Heart right ventricle (tissue), 16 donors: ENCODE measurements at regions not wholly inside any gene's neighbourhood (a gene's known extent, or its start where the extent isn't known, plus 50 kb on each side); places are given as distances from the start of the nearest gene placed in this dataset.

Experiments
- ATAC-seq, 8 donors: fragments of 200-7000 bp; cut with Tn5 transposase; one replicate each; pipeline ENCODE4 v1.9.1; 2020; ENCODE audit warnings: mild to moderate bottlenecking in 8 of 8, moderate library complexity in 8 of 8, moderate number of reproducible peaks in 1 of 8
- DNase-seq, 2 donors: peaks; one replicate each; pipeline ENCODE4 v3.0.0-alpha.2; 2020
- H3K27ac ChIP-seq, 10 donors: fragments of 200-600 bp; sonication (generic) in 2 of 10; one replicate each; pipeline versions ENCODE4 v1.5.0 to v1.8.0; 2020 to 2022; ENCODE audit warnings: mild to moderate bottlenecking in 3 of 10
- H3K27me3 ChIP-seq, 7 donors: fragments of 200-600 bp; one replicate each; pipeline ENCODE4 v1.8.0; 2021 to 2022; ENCODE audit warnings: mild to moderate bottlenecking in 2 of 7
- H3K36me3 ChIP-seq, 9 donors: fragments of 200-600 bp; sonication (generic) in 1 of 9; one replicate each; pipeline versions ENCODE4 v1.5.0 to v1.8.0; 2020 to 2022; ENCODE audit warnings: mild to moderate bottlenecking in 2 of 9
- H3K4me1 ChIP-seq, 9 donors: fragments of 200-600 bp; sonication (generic) in 1 of 9; one replicate each; pipeline versions ENCODE4 v1.5.0 to v1.8.0; 2020 to 2022; ENCODE audit warnings: mild to moderate bottlenecking in 4 of 9
- H3K4me3 ChIP-seq, 10 donors: fragments of 200-600 bp; sonication (generic) in 2 of 10; one replicate each; pipeline versions ENCODE4 v1.5.0 to v1.8.0; 2020 to 2022; ENCODE audit warnings: mild to moderate bottlenecking in 7 of 10, moderate library complexity in 2 of 10
- H3K9me3 ChIP-seq, 11 donors: fragments of 200-600 bp in 10 of 11; sonication (generic) in 2 of 11; one replicate each; pipeline versions ENCODE4 v1.5.0 to v1.8.0; 2013 to 2022; ENCODE audit warnings: mild to moderate bottlenecking in 2 of 11, control low read depth in 1 of 11, moderate library complexity in 1 of 11
- WGBS, 2 donors: extraction: QIAGEN DNeasy Blood & Tissue Kit; methylation state at CpG; one replicate each; pipeline ENCODE4 v1.1.7; 2013; ENCODE audit warnings: inconsistent platforms in 1 of 2; 5-methylcytosine and 5-hydroxymethylcytosine counted together
- intact Hi-C, 10 donors: fragments of 100-400 bp; cut with DNase I; formaldehyde crosslinking; loops; one replicate each; pipeline versions ENCODE4 v1.11.1 to v1.14.2; 2022
- TF ChIP-seq, protein P1 (sequence below), 9 donors: fragments of 200-600 bp; sonication (generic) in 2 of 9; IDR thresholded peaks; one replicate each; pipeline versions ENCODE4 v1.5.0 to v1.8.0; 2021 to 2022; ENCODE audit warnings: antibody characterized with exemption in 9 of 9, mild to moderate bottlenecking in 5 of 9, moderate library complexity in 1 of 9
- donor health status: Arrhythmogenic right ventricular cardiomyopathy.
- donor health status: ischemic (EF 13 %, LVEDD 7.1; RV severe dilation, severe dysfunction).
- donor health status: healthy with polysubstance abuse.
- donor health status: DM: no; HTN: yes; CAD: no.
- donor health status: DM: no; HTN: no; CAD: no.
- donor health status: ischemic (EF 25% LVEDD 6.9; RV normal size, moderate dysfunction).
- donor health status: ischemic (EF 25% LVEDD 5.7; RV mildly dilated, moderate dysfunction).
- donor health status: healthy.
- donor health status: DM: yes; HTN: yes; CAD: no.
- donor health status: Ischemic cardiomyopathy.
- donor health status: ischemic (EF 35%, LVEDD 5.7; RV mildly dilated, moderate dysfunction).
- donor health status: nonischemic (EF 11% LVEDD 7.7; RV severe dilation, severe dysfunction).
- donor health status: DM: yes; HTN: yes; CAD: no.
- donor health status: PGD.
- donor health status: ischemic (EF 29% LVEDD 5.4; RV normal size, mild dysfunction).
- donor health status: nonischemic (EF 23%, LVEDD 6.1; RV moderate dilation, normal function).

DNA sequence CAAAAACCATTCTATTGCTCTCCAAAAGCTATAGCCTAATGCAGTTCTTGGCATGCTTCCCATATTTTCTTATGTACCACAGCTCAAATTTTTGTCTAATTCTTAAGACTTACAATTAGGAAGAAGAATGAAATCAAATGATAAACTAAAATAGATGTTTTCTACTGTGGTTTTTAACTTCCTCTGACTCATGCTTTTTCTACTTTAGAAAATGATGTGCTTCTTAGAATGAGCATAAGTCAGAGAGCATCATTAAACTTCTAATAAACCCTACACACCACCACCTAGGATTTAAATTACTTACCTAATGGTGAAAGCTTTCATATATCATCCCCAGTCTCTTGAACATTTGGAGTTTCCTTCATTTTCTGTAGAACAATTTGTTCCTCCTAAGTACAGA, 217.0 kb upstream of the NDST3 start:
- TF ChIP-seq, protein P1, sequence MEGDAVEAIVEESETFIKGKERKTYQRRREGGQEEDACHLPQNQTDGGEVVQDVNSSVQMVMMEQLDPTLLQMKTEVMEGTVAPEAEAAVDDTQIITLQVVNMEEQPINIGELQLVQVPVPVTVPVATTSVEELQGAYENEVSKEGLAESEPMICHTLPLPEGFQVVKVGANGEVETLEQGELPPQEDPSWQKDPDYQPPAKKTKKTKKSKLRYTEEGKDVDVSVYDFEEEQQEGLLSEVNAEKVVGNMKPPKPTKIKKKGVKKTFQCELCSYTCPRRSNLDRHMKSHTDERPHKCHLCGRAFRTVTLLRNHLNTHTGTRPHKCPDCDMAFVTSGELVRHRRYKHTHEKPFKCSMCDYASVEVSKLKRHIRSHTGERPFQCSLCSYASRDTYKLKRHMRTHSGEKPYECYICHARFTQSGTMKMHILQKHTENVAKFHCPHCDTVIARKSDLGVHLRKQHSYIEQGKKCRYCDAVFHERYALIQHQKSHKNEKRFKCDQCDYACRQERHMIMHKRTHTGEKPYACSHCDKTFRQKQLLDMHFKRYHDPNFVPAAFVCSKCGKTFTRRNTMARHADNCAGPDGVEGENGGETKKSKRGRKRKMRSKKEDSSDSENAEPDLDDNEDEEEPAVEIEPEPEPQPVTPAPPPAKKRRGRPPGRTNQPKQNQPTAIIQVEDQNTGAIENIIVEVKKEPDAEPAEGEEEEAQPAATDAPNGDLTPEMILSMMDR (IDR thresholded peaks at IDR 0.05): no peak

DNA sequence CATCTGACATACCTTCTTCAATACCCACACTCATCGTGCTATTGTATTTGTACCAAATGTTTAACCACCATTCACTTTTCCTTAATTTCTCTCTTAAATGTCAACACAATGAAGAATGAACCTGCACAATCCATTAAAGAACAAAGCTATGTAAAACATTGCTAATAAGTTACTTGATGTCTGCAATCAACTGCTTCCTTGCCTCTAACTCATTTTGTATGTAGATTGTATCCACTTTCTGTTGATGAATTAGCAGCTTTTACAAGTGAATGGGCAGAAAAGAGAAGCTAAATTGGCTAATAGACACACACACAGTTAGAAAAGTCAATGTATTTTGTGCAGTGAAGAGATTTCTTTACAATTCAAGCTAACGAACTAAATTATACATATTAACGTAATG, 212.5 kb upstream of the NDST3 start:
- TF ChIP-seq, protein P1 (IDR thresholded peaks at IDR 0.05): no peak
- 79 to 81% methylated on average over 3 of the region's 3 CpGs for WGBS, 2 donors
- no peaks in the 10 kb centered on the region for H3K27me3 ChIP-seq
- H3K9me3 ChIP-seq: no peaks in the 10 kb centered on the region
- intact Hi-C loops: no loop called here
- ATAC-seq: no peak
- H3K4me3 ChIP-seq: no peak overlapping the region
- no peaks in the 10 kb centered on the region for H3K36me3 ChIP-seq
- no peaks in the 10 kb centered on the region for H3K4me1 ChIP-seq
- DNase-seq: no peak
- no peak overlapping the region for H3K27ac ChIP-seq

More for the DNA sequence above, 217.0 kb upstream of the NDST3 start:
- no peak overlapping the region for H3K4me3 ChIP-seq
- H3K27ac ChIP-seq: no peak overlapping the region
- intact Hi-C loops: no loop called here
- ATAC-seq (no peak), DNase-seq (no peak)
- H3K9me3 ChIP-seq: no peaks in the 10 kb centered on the region
- no peaks in the 10 kb centered on the region for H3K36me3 ChIP-seq
- no peaks in the 10 kb centered on the region for H3K27me3 ChIP-seq
- no peaks in the 10 kb centered on the region for H3K4me1 ChIP-seq

DNA sequence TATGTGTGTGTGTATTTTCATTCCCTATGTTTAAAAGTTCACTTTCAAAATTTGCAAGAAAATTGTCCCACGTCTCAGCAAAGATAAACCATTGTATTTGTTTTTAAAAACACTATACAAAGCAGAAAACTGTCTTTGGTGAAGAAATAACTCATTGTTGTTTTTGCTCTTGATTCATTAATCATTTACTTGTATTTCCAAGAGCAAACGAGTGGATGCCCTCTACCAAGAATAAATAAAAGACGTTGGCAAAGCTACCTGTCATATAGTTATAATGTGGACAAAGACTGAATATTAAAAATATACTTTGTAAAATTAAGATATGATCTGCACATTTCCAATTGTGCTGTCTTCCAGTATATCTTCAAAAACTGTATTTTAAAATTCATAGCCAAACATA, 210.9 kb upstream of the NDST3 start:
- no peaks in the 10 kb centered on the region for H3K9me3 ChIP-seq
- intact Hi-C loops: no loop called here
- H3K27ac ChIP-seq: no peak overlapping the region
- H3K4me1 ChIP-seq: no peaks in the 10 kb centered on the region
- no peaks in the 10 kb centered on the region for H3K27me3 ChIP-seq
- DNase-seq (no peak), ATAC-seq (no peak)
- no peaks in the 10 kb centered on the region for H3K36me3 ChIP-seq
- H3K4me3 ChIP-seq: no peak overlapping the region
- 71 to 75% methylated on average over 3 of the region's 3 CpGs for WGBS, 2 donors
- TF ChIP-seq, protein P1 (IDR thresholded peaks at IDR 0.05): no peak

DNA sequence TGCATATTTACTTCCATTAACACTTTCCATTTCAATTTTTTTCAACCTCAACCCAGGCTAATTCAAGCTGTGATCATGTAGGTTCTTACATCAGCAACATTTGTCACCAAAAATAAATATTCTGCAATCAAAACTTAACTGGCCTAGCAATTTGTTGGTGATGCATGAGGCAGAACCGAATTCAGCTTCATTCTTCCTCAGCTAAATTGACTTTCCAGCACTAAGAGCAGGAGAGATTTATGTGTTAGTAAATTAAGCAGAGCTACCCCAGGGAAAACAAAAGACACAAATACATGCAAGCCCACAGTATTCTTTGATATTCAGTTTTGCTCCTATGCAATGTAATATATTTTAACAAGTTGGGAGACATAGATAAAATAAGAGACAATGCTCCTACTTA, 208.7 kb upstream of the NDST3 start:
- H3K4me3 ChIP-seq: no peak overlapping the region
- 55 to 74% methylated on average over 1 of the region's 1 CpG for WGBS, 2 donors
- ATAC-seq: no peak
- no peaks in the 10 kb centered on the region for H3K36me3 ChIP-seq
- intact Hi-C loops: no loop called here
- no peak overlapping the region for H3K27ac ChIP-seq
- no peaks in the 10 kb centered on the region for H3K9me3 ChIP-seq
- H3K4me1 ChIP-seq: no peaks in the 10 kb centered on the region
- DNase-seq: no peak
- TF ChIP-seq, protein P1 (IDR thresholded peaks at IDR 0.05): no peak
- H3K27me3 ChIP-seq: no peaks in the 10 kb centered on the region
